T-helper 1 cell (primary cell): ENCODE measurements at regions not wholly inside any gene's neighbourhood (a gene's known extent, or its start where the extent isn't known, plus 50 kb on each side); places are given as distances from the start of the nearest gene placed in this dataset.
"Not testable (repeated sequence)": the region's sequence is repeated elsewhere in the genome, so short reads cannot be mapped to it uniquely, and the experiment has no call there.

Experiments
- DNase-seq, 5 donors: peaks; one replicate each; pipeline ENCODE4 v3.0.0-alpha.2; 2012 to 2020

DNA sequence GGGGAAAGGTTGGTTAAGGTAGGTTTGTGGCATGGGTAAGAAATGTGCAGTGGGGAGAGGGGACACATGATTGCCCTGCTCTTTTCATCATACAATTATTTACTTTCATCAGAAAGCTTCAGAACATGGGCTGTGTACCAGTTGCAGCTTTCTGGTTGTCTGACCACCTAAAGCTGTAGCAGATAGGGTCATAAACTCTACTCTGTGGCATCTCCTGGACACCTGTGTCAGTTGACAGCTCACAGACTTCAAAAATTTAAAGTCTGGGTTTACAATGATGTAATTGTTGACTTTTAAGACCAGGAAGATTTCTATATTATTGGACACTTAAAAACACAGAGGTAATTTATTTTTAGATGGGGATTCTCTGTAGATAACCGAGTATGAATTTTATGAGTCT is 222.7 kb upstream of the PRR16 start:
- DNase-seq = no peak

DNA sequence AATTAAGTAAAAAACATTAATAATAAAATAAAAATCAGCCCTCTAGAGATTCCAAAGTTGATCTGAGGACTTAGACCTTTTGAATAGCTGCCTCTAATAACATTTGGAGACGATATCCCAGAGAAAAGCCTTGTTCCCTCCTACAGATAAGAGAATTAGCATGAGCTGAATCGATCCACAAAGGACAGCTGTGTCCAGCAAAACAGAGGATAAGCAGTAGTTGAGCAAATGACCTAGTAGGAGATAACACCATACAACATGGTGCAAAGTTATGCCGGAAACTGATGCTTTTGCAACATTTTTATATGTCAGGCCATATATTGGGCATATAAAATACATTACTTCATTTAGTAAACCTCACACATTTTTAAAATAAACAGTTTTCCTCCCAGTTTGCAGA is 212.2 kb upstream of the PRR16 start:
- DNase-seq = no peak

DNA sequence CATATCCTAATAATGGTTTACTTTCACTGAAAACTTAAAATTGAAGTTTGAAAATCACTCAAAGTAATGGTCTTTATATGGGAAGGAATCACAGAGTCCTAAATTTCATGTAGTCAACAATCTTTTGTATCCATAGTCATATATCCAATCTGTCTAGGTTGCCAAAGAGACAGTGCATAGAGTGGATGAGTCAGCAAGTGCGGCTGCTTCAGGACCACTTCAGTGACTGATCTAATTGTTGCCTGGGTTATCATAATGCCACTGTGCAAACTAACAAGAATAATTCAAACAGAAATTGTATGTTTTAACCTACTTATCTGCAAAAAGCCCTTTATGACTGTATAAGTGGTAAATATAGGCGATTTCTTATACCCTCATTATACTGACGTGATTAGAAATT is 211.3 kb upstream of the PRR16 start:
- no peak for DNase-seq

DNA sequence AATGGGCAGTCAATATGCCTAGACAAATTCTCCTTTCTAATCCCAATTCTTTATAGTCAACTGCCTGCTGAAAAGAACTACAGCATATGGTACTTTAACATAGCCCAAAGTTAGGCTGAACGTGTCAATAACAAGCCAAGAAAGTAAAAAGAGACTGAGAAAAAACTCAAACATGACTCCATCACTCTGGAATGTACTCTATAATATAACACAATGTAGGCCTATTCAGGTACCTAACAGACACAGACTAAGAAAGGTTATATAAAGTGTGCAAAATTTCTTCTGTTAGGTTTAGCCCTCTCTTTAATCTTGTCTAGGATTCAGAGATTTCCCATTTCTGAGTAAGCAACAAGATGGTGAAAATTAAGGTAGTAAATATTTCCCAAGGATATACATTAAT is 209.7 kb upstream of the PRR16 start:
- DNase-seq = no peak

DNA sequence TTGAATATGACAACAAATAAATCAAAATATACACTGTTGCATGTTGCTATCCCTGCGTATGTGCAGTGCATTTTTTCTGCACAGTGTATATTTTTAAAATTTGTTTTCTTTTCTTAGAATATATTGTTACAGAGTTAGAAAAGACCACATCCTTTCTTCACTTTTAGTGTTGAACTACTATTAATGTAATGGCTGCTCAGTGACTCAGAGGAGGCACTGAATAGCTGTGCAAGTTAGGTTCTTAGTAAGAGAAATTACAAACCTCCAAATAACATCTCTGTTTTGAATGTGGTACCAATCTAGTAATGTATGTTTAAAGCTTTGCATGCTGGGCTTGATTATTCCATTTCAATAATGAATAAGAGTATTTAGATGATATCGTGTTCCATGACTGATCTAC is 208.9 kb upstream of the PRR16 start:
- no peak for DNase-seq

DNA sequence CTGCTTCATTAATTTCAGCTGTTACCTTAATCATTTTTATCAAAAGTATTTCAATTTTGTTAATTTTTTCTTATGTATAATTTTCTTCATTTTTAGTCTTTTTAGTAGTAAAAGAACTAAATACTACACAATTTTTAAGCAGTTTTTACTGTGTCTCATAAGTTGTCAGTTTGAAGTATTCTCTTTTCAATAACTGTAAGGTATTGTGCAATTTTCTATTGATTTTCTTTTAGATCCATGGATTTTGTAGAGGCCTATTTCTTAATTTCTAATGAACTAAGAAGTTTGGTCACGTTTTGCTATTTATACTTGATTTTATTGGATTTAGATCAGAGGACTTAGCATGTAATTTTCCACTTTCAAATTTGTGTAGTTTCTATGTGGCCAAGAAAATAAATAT is 207.7 kb upstream of the PRR16 start:
- DNase-seq = no peak

DNA sequence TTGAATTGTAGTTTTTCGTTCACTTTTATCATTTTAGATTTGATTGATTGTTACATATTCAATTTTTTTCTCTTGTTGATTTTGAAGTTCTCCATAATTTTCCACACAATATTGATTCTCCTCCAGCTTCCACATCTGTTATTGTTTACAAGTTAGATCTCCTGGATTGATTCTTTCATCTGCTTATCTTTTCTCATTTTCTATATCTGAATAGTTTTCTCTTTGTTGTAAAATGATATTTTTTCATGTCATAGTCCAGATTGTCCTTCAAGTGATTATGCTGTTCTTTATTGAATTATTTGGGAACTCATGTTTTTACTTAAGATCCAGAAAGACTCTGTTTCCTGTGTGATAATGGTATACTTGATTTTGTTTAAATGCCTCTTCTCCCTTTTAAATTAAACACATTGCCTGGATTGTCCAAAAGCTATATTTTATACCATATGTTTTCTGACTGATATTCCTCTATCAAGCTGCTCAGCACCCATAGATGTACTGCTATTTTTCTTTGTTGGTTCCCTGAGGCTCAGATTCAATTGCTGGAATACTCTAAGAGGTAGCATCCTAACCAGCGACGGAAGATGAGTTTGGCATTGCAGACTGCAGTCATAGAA is 206.6 kb upstream of the PRR16 start:
- no peak for DNase-seq

DNA sequence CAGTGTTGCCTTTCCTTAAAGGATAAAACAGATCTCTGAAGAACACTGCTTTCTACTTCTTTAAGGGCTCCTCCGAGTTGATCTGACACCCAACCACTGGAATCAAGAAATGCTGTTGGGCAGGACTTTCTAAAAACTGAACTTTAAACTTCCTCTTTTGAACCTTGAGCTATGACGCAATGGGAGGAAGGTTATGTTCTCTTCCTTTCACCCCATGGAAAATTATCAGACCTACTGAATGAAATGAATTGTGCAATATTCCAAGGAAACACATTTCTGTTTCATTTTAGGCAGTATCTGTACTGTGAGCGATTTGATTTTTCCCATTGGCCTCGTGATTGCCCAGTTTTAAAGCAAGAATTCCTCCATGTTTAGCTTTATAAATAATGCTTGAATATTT is 206.0 kb upstream of the PRR16 start:
- DNase-seq = no peak

DNA sequence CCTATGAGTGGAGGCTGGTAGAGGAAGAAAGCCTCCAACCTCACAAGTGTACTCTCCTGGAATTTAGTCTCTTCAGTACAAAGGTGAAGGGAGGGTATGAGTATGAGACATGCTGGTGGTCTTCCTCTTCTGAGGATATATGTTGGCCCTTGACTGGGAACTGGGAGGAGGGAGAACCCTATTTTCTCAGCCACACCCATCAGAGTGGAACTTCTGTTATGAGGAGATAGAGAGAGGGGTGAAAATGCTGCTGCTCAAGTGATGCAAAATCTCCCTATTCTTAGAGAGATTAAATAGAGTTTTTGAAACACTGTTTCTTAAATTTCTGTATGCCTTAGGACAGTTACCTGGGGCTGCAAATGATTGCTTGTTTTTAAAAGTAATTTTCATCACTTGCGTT is 203.4 kb upstream of the PRR16 start:
- DNase-seq = no peak

DNA sequence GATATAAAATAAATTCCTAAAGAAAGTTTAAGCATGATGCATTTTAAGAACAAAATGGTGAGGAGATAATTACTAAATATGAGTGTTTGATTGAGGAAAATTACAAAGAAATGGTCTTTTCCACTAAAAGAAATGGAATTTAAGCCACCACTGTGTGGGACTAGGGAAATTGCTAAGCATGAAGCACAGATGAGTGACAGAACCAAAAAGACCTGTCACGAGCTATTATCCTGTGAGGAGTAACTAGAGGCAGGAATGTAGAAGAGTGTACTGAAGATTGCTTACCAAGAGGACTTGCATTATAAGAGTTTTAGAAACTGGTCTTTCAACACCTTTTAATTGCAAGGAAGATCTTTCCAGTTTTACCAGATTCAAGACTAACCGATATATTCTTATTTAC is 193.6 kb upstream of the PRR16 start:
- DNase-seq = no peak

DNA sequence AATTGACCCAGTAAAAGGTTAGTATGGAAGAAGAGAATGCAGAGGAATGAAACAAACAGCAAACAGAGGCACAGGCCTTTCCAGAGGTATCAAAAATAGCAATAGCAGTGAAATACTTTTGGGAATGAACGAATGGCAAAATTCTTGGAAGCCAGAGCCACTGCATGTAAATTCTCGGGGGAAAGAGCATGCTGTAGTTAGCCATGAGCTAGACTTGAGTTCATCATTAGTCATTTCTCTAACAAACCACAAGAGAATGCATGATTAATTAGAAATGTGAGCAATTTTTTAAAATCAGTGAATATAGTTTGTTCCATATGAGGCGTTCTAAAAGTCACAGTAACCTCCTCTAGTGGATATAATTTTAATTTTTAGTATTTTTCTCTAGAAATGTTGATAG is 170.3 kb upstream of the PRR16 start:
- no peak for DNase-seq

DNA sequence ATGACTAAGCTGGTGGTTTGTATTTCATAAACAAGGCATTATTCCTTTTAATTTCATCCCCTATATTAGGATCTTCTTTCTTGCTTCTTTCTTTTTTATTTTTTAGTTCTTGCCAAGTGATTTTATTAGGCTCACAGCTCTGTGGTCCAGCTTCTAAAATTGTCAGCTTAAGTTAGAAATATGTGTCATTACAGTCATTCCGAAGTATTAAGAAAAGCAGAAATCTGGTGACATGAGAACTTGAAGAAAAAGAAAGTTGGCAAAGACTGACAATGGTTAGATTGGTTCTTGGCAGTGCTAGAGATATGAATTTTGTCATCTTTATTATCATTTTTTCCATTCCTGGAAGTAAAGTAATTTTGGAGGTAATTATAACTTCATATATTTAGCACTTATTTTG is 166.5 kb upstream of the PRR16 start:
- no peak for DNase-seq

DNA sequence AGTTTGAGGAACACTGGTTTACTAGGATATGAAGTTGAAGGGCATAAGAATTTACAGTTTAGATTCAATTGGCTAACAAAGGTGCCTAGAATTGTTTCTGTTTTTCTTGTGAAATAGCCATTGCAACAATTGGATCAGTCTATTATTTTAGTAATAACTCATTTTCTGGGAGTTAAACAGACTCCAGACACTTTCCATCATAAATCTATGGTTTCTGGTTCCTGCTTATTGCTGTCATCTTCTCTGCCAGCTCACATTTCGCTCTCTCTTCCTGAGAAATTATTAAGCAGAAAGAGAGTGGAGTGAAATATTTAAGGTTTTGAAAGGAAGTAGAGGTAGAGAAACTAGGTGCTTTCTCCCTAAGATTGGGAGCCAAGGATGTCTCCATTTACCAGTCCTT is 165.1 kb upstream of the PRR16 start:
- no peak for DNase-seq

DNA sequence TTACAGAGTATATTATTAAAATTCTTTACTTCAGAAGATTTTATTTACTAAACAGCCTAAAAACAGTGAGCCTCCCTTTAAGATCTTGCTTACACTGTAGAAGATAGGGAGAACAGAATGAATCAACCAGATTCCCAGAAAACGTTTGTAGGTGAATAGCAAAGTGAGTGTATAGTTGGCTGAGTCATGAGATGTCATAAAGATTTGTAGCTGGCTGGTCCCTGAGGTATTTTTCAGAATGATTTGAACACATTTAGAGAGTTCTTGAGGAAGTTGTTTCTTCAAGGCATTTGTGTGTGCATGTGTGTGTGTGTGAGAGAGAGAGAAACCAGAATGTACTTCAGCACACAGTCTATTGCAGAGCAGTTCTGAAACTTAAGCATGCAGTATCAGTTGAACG is 159.4 kb upstream of the PRR16 start:
- no peak for DNase-seq

DNA sequence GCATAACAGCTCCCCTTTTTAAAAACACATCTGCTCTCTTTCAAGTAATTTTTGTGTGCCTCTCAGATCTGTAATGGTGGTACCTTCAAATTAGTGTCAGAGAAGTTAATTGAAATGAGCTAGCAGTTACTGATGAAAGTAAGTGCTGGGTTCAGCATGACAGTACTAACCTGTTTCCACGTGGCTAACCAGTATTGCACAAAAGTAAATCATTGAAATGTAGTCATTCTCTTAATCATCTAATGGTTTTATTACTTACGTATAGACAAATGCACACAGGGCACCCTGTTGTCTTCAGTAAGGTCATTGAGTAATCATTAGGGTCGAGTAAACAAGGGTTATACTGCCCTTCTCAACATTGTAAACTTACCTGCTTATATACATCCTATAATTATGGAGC is 157.8 kb upstream of the PRR16 start:
- DNase-seq = no peak

DNA sequence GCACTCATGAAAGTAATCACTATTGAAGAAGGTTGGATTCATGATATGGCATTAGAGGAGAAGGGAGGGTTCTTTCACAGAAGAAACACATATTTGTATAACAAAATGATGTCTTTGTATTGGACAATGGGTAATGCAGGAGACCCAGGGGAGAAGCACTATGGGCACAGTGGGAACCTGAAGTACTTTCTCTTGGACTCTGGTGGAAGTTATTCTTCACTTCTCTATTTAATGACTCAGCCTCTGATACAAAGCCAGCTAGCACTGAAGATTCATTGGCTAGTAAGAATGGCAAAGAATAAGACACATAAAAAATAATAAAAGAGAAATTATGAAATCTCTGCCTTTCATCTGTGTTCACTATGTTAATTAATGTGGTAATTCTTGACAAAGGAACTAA is 149.9 kb upstream of the PRR16 start:
- no peak for DNase-seq

DNA sequence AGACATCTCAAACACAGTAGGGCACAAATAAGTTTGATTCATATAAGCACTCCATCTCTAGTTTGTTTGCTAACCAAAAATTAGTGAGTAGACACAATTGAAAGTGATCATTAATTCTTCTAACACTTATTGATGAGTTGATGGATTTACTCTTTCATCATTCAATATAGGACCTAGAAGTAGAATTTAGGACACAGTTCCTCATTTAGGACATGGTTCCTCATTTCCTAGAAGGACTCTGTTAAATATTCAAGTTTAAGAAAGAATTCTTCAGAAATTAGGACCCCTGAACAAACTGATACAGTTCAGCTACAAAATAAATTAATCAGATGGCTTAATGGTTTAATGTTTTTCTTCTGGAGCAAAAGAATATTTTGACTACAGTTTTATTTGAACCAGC is 143.5 kb upstream of the PRR16 start:
- no peak for DNase-seq

DNA sequence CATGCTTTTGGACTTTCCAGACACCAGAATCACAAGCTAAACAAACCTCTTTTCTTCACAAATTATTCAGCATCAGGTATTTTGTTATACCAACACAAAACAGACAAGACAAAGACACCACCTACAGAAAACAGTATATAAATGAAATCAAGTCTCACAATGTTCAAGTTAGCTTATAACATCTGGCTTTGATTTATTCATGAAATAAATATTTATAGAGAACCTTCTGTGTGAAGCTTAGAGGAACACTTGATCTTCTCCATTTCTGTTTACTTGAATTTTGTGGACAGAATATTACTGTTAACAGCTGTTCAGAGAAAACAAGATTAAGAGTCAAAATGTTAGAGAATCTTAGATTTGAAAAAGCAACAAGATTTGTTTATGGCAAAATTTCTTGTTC is 137.4 kb upstream of the PRR16 start:
- no peak for DNase-seq

DNA sequence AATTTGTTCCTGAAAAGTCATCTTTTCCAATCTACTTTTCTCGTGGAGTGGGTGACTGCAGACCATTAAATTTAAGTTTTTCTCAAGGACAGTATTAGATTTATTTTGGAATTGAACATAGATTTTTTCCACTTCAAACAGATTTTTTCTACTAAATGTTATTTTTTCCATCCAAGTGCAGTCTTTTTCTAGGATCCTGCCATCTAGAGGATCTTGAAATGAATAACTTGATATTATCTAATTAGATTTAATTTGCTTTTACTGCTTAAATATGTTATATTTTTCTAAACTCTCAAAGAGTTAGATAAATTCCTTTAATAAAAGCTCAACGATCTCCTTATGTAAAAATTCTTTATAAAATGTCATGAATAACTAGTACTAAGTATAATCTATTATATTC is 136.9 kb upstream of the PRR16 start:
- no peak for DNase-seq

DNA sequence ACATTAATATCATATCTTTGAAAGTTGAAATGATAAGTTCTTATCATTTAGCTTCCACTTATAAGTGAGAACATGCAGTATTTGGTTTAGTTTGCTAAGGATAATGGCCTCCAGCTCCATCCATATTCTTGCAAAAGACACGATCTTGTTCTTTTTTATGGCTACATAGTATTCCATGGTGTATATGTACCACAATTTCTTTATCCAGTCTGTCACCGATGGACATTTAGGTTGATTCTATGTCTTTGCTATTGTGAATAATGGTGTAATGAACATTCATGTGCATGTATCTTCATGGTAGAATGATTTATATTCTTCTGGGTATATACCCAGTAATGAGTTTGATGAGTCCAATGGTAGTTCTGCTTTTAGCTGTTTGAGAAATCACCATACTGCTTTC is 135.0 kb upstream of the PRR16 start:
- DNase-seq = no peak

DNA sequence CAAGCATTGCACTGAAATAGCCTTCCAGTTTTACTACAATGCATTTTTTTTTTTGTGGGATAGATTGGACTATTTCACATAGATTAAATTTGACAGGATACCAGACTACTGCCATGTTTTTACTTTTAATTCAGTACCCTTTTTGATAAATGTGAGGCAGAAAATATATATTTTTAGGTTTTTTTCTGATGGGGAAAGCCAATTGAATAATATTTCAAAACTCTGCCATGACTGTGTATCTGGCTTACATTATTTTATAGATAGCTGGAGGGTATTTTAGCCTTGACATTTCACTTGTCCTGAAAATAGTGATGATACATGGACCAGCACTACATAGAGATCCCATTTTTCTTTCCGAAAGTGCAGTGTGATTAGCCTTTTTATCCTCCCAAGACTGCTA is 133.5 kb upstream of the PRR16 start:
- no peak for DNase-seq

DNA sequence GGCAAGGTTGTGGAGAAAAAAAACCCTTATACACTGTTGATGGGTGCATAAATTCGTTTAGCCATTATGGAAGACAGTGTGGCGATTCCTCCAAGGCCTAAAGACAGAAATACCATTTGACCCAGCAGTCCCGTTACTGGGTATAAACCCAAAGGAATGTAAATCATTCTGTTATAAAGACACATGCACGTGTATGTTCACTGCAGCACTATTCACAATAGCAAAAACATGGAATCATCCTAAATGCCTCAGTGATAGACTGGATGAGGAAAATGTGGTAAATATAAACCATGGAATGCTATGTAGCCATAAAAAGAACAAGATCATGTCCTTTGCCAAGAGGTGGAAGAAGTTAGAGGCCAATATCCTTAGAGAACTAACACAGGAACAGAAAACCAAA is 119.9 kb upstream of the PRR16 start:
- DNase-seq = no peak

DNA sequence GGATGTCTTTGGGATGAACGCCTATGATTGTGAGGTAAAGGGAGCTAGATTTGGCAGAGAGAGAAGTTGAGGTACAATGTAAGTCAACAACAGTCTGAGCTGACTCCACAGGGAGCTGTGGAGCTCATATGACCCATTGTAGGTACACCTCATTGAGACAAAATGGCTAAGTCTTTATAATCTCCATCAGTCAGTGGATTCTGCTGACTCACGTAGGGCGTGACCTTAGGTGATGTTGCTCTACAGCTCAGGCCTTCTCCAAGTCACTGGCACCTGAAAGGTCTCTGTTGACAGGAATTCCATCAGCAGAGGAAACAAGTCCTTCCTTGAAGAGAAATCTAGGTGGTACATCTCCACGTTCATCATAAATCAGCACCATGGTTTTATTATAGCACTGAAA is 118.2 kb upstream of the PRR16 start:
- DNase-seq = no peak

DNA sequence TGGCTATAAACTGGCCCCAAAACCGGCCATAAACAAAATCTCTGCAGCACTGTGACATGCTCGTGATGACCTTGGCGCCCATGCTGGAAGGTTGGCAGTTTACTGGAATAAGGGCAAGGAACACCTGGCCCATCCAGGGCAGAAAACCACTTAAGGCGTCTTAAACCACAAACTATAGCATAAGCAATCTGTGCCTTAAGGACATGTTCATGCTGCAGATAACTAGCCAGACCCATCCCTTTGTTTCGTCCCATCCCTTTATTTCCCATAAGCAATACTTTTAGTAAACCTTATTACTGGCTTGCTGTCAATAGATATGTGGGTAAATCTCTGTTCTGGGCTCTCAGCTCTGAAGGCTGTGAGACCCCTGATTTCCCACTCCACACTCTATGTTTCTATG is 113.0 kb upstream of the PRR16 start:
- not testable (repeated sequence) for DNase-seq

DNA sequence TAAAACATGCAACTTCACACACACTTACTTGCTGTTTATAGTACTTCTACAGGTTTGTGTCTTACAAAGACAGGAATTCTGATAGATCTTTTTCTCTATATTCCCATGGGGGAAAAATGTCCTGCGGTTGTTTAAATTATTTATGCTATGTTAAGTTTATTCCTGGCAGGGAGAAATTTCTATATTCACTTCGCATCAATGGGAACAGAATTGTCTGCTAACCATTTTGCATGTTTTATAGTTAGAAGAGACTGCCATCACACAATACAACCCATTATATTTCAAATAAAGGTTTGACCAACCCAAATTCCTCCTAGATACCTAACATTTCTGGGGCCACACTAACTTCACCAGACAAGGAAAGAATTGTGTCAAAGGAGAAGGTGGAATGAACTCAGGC is 110.0 kb upstream of the PRR16 start:
- no peak for DNase-seq

DNA sequence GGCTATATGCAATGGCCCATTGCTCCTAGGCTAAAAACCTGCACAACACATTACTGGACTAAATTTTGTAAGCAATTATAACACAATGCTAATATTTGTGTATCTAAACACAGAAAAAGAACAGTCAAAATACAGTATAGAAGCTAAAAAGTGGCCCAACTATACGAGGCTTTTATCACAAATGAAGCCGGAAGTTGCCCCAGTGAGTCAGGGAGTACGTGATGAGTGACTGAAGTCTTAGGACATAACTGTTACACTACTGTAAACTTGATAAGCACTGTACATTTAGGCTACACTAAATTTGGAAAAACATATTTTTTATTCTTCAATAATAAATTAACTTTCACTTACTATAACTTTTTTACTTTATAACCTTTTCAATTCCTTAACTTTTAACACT is 105.2 kb upstream of the PRR16 start:
- no peak for DNase-seq
